GM23338 (cell line): ENCODE measurements at regions not wholly inside any gene's neighbourhood (a gene's known extent, or its start where the extent isn't known, plus 50 kb on each side); places are given as distances from the start of the nearest gene placed in this dataset.
A peak's percentile ranks its signal among the peaks of the same experiment; 100 is the strongest.

ENCODE experiments used
- ATAC-seq: fragments of 200-7000 bp; cut with Tn5 transposase; 3 replicates; pipeline ENCODE4 v1.9.1; 2020
- DNase-seq: peaks from one replicate; pipeline ENCODE4 v3.0.0-alpha.2; 2015; ENCODE audit warnings: low spot score
- H2AFZ ChIP-seq: fragments of 200-600 bp; sonication (generic); 2 replicates; pipeline ENCODE4 v1.8.0; 2016; ENCODE audit warnings: antibody characterized with exemption, mild to moderate bottlenecking, moderate library complexity
- H3F3A ChIP-seq: fragments of 200-600 bp; sonication (generic); replicated peaks from 2 replicates; pipeline ENCODE4 v1.8.0; 2017; ENCODE audit warnings: antibody characterized with exemption, mixed run types, low read depth
- H3K27ac ChIP-seq: fragments of 200-600 bp; sonication (generic); 2 replicates; pipeline ENCODE4 v1.6.1; 2016; ENCODE audit warnings: low read depth
- H3K27me3 ChIP-seq: fragments of 200-600 bp; sonication (generic); 2 replicates; pipeline ENCODE4 v1.8.0; 2016; ENCODE audit warnings: mild to moderate bottlenecking, mixed run types, moderate library complexity; ENCODE audit not compliant: insufficient read depth
- H3K36me3 ChIP-seq: fragments of 200-600 bp; sonication (generic); 2 replicates; pipeline ENCODE4 v1.8.0; 2016; ENCODE audit warnings: mild to moderate bottlenecking; ENCODE audit not compliant: insufficient read depth
- H3K4me1 ChIP-seq: fragments of 200-600 bp; sonication (generic); 2 replicates; pipeline ENCODE4 v1.8.0; 2016; ENCODE audit warnings: mild to moderate bottlenecking, moderate library complexity; ENCODE audit not compliant: insufficient read depth
- H3K4me2 ChIP-seq: fragments of 200-600 bp; sonication (generic); 2 replicates; pipeline ENCODE4 v1.7.1; 2017; ENCODE audit warnings: mixed run types
- H3K4me3 ChIP-seq: fragments of 200-600 bp; sonication (generic); 2 replicates; pipeline ENCODE4 v1.6.1; 2016; ENCODE audit warnings: mixed run types
- H3K79me2 ChIP-seq: fragments of 200-600 bp; sonication (generic); replicated peaks from 2 replicates; pipeline ENCODE4 v1.8.0; 2017; ENCODE audit warnings: mild to moderate bottlenecking; ENCODE audit not compliant: insufficient read depth
- H3K9me2 ChIP-seq: fragments of 200-600 bp; sonication (generic); 2 replicates; pipeline ENCODE4 v1.8.0; 2017; ENCODE audit not compliant: insufficient read depth
- H4K20me1 ChIP-seq: fragments of 200-600 bp; sonication (generic); replicated peaks from 2 replicates; pipeline ENCODE4 v1.8.0; 2017; ENCODE audit warnings: mild to moderate bottlenecking; ENCODE audit not compliant: insufficient read depth
- H3K27ac Mint-ChIP-seq: 2 replicates; pipeline ENCODE4 v1.8.0; 2020; ENCODE audit warnings: inconsistent platforms, mild to moderate bottlenecking, moderate library complexity, mixed read lengths
- H3K27me3 Mint-ChIP-seq: 3 replicates; pipeline ENCODE4 v1.8.0; 2022; ENCODE audit warnings: low read depth, mild to moderate bottlenecking, moderate library complexity, mixed read lengths, inconsistent platforms; ENCODE audit not compliant: insufficient read depth, poor library complexity
- H3K36me3 Mint-ChIP-seq: 3 replicates; pipeline ENCODE4 v1.8.0; 2021; ENCODE audit warnings: low read depth, mild to moderate bottlenecking, inconsistent platforms, moderate library complexity, mixed read lengths
- H3K4me1 Mint-ChIP-seq: 3 replicates; pipeline ENCODE4 v1.8.0; 2020; ENCODE audit warnings: mild to moderate bottlenecking, inconsistent platforms, mixed read lengths
- H3K4me3 Mint-ChIP-seq: 3 replicates; pipeline ENCODE4 v1.8.0; 2021; ENCODE audit warnings: moderate library complexity, mild to moderate bottlenecking, inconsistent platforms, mixed read lengths
- H3K9me3 Mint-ChIP-seq: 3 replicates; pipeline ENCODE4 v1.8.0; 2020; ENCODE audit warnings: moderate library complexity, mild to moderate bottlenecking, inconsistent platforms, mixed read lengths
- CREB1 ChIP-seq: fragments of 250-450 bp; sonication (Bioruptor Pico); IDR thresholded peaks from 2 replicates; pipeline ENCODE4 v1.5.0; 2020; ENCODE audit warnings: low read depth, mild to moderate bottlenecking, moderate library complexity
- ETS1 ChIP-seq: IDR thresholded peaks from 2 replicates; pipeline ENCODE4 v1.6.1; 2016; ENCODE audit warnings: antibody characterized with exemption
- EZH2 ChIP-seq: fragments of 200-600 bp; sonication (generic); IDR thresholded peaks from one replicate; pipeline ENCODE4 v1.8.0; 2017; ENCODE audit warnings: antibody characterized with exemption, mild to moderate bottlenecking, low read depth; ENCODE audit not compliant: unreplicated experiment
- EZH2phosphoT487 ChIP-seq: fragments of 200-600 bp; sonication (generic); IDR thresholded peaks from one replicate; pipeline ENCODE4 v1.8.1; 2018; ENCODE audit warnings: antibody characterized with exemption; ENCODE audit not compliant: unreplicated experiment
- JUNB ChIP-seq: IDR thresholded peaks from one replicate; pipeline ENCODE4 v1.6.1; 2016; ENCODE audit warnings: antibody characterized with exemption; ENCODE audit not compliant: unreplicated experiment
- NANOG ChIP-seq: IDR thresholded peaks from 2 replicates; pipeline ENCODE4 v1.6.1; 2016; ENCODE audit warnings: antibody characterized with exemption, borderline replicate concordance
- POLR2AphosphoS5 ChIP-seq: IDR thresholded peaks from 2 replicates; pipeline ENCODE4 v1.6.1; 2016; ENCODE audit warnings: antibody characterized with exemption, low read depth
- STAT1 ChIP-seq: IDR thresholded peaks from one replicate; pipeline ENCODE4 v1.6.1; 2016; ENCODE audit warnings: antibody characterized with exemption; ENCODE audit not compliant: unreplicated experiment
- ZNF114 ChIP-seq: fragments of 250-450 bp; sonication (Bioruptor Pico); IDR thresholded peaks from 2 replicates; pipeline ENCODE4 v1.5.0; 2020; ENCODE audit warnings: mild to moderate bottlenecking, moderate library complexity
- ZNF331 ChIP-seq: fragments of 250-450 bp; sonication (Bioruptor Pico); IDR thresholded peaks from 2 replicates; pipeline ENCODE4 v1.5.0; 2020; ENCODE audit warnings: low read depth, mild to moderate bottlenecking, moderate library complexity
- ZNF462 ChIP-seq: fragments of 250-450 bp; sonication (Bioruptor Pico); IDR thresholded peaks from 2 replicates; pipeline ENCODE4 v1.5.0; 2020; ENCODE audit warnings: mild to moderate bottlenecking, moderate library complexity

- DNase-seq (peak; percentile 21), ATAC-seq (peak; percentile 65)
- H3K9me2 ChIP-seq = no peaks in the 10 kb centered on the region
- H3K4me1 Mint-ChIP-seq = peaks cover 28% of the 10 kb centered on the region
- peaks cover 6% of the 10 kb centered on the region; the same call in 2 of the 3 replicates for H3K36me3 Mint-ChIP-seq
- TF ChIP-seq ZNF331 (CRISPR knock-in tag) = no peak
- TF ChIP-seq ZNF114 (CRISPR knock-in tag) = no peak
- H3K4me3 ChIP-seq = no peak overlapping the region
- H3F3A ChIP-seq = no peaks in the 10 kb centered on the region
- peak overlapping the region; percentile 13 for H3K4me2 ChIP-seq
- H3K27ac ChIP-seq = peak overlapping the region; percentile 11; the same call in 1 of the 2 replicates
- peak overlapping the region; percentile 89 for H2AFZ ChIP-seq
- no peak overlapping the region for H3K4me3 Mint-ChIP-seq
- no peaks in the 10 kb centered on the region for H3K27me3 ChIP-seq
- H3K27me3 Mint-ChIP-seq = no peaks in the 10 kb centered on the region
- peaks cover 13% of the 10 kb centered on the region; the same call in 1 of the 3 replicates for H3K9me3 Mint-ChIP-seq
- no peaks in the 10 kb centered on the region for H3K36me3 ChIP-seq
- peak overlapping the region; percentile 80 for H3K27ac Mint-ChIP-seq
- H4K20me1 ChIP-seq = no peaks in the 10 kb centered on the region
- H3K79me2 ChIP-seq = no peaks in the 10 kb centered on the region
- peaks cover 22% of the 10 kb centered on the region for H3K4me1 ChIP-seq
These were observed 738.6 kb upstream of the ZNF608 start for GRCh38 chr5:125484742-125485641.

- H3K4me1 Mint-ChIP-seq = peaks cover 28% of the 10 kb centered on the region
- Histone ChIP-seq H3K79me2 (no peaks in the 10 kb centered on the region), H3K4me3 (no peak overlapping the region), H3F3A (no peaks in the 10 kb centered on the region), H3K9me2 (no peaks in the 10 kb centered on the region), H3K27ac (peak overlapping the region; percentile 11; the same call in 1 of the 2 replicates), H4K20me1 (no peaks in the 10 kb centered on the region), H3K27me3 (no peaks in the 10 kb centered on the region), H3K4me1 (peaks cover 22% of the 10 kb centered on the region), H2AFZ (peak overlapping the region; percentile 89), H3K4me2 (peak overlapping the region; percentile 13), H3K36me3 (no peaks in the 10 kb centered on the region)
- no peaks in the 10 kb centered on the region for H3K27me3 Mint-ChIP-seq
- H3K9me3 Mint-ChIP-seq = peaks cover 13% of the 10 kb centered on the region; the same call in 1 of the 3 replicates
- H3K36me3 Mint-ChIP-seq = peaks cover 6% of the 10 kb centered on the region; the same call in 2 of the 3 replicates
- ATAC-seq = no peak
- H3K27ac Mint-ChIP-seq = peak overlapping the region; percentile 80
- H3K4me3 Mint-ChIP-seq = no peak overlapping the region
- no peak for DNase-seq
- TF ChIP-seq NANOG (no peak), CREB1 (CRISPR knock-in tag) (no peak), EZH2 (no peak), ETS1 (no peak), ZNF331 (CRISPR knock-in tag) (no peak), EZH2phosphoT487 (no peak), ZNF462 (CRISPR knock-in tag) (no peak), POLR2AphosphoS5 (no peak), JUNB (no peak), STAT1 (no peak), ZNF114 (CRISPR knock-in tag) (no peak)
These were observed 739.3 kb upstream of the ZNF608 start for GRCh38 chr5:125485771-125486170.
